ENCODE measurements at regions not wholly inside any gene's neighbourhood (a gene's known extent, or its start where the extent isn't known, plus 50 kb on each side); places are given as distances from the start of the nearest gene placed in this dataset.
"Not testable (repeated sequence)": the region's sequence is repeated elsewhere in the genome, so short reads cannot be mapped to it uniquely, and the experiment has no call there.

- no peak for DNase-seq
These were observed 197.0 kb upstream of the E2F8 start for GRCh38 chr11:19437760-19438159.

GRCh38 chr11:19436932-19437331 is 196.2 kb upstream of the E2F8 start:
- no peak for DNase-seq

DNA sequence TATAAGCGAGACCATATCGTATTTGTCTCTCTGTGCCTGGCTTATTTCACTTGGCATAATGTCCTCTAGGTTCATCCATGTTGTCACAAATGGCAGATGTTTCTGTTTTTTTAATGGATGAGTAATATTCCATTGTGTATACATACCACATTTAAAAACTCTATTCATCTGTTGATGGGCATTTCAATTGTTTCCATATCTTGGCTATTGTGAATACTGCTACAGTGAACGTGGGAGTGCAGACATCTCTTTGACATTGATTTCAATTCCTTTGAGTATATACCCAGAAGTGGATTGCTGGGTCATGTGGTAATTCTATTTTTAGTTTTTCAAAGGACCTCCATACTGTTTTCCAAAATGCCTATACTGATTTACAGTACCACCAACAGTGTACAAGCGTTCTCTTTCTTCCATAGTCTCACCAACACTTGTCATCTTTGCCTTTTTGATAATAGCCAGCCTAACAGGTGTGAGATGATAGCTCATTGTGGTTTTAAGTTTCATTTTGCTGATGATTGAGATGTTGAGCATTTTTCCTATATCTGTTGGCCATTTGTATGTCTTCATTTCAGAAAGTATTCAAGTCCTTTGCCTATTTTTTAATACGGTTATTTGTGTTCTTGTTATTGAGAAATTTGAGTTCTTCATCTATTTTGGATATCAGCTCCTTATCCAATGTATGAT is 194.7 kb upstream of the E2F8 start:
- DNase-seq = no peak

- no peak for DNase-seq
These were observed 193.0 kb upstream of the E2F8 start for GRCh38 chr11:19433791-19434190.

DNA sequence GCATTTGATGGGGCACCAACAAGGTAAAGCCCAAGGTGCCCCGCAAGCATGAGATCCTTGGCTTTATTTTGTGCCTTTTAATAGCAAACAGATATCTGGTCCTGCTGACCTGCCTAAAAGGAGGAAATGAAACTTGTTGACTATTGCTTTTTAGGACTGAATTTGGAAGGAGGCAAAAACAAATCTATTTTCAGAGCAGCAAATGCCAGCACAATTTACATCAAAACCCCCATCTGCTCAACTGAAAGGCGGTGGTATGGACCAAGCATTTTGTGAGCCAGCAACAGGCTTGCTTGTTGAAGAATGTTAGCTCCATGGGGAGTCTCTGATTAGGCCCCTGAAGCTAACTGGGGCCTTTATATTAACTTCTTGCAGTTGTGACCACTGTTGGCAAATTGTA is 192.6 kb upstream of the E2F8 start:
- DNase-seq = no peak

DNA sequence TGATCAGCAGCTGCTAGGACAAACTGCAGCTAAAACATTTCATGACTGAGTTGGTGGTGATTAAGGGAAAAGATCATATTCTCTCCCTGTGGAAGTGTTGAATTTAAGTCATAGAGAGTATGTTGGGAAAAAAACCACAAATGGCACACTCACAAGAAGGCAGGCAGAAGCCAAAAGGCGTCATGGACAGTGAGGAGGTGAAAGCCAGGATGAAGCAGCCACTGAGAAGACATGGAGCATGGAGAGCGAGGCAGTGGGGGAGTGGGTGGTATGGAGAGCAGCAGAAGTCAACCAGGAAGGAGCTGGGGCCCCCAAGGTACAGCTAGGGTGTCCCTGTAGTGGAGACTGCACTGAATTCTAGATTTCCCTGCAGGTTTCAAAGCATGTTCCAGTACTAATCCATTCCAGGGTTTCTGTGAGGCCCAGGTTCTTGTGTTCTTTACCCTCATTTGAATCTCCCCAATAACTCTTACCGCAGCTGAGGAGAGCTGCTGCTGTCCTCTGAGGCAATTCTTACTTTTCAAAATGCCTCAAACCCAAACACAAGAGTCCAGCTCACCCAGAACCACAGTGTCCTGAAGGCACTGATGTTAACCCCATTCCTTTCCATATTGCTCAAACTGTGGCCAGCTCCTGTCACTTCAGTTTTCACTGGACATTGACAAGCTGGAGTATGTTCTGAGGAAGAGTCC is 191.8 kb upstream of the E2F8 start:
- DNase-seq = no peak

DNA sequence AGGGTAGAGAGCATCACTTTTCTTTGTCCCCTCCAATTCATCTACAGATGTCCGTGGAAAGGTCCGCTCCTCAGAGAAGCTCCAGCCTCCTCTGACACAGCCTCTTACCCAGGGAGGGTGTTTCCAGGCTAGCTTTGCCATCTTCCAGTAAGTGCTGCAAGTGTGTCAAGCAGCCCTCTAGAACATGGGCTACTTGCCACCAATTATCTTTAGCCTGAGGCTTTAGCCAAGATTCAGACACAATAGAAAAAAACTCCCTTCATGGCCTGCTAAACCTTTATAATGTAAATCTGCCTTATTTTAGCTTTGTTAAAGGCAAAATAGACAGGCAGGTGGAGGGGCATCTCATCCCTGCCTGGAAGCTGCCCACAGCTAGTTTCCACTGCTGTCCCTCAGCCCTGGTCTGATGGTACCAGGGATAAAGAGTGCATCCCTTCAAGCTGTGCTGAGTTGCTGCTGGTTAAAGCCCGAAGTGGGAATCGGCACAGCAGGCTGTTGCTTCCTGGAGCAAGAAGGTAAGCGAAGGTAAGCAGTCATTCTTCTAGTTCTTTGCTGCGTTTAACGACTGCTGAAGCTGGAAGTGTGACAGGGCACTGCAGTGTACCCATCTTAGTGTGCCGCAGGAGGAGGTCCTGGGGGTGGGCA is 190.1 kb upstream of the E2F8 start:
- peak in 2 of 58 donors; percentile 12 for DNase-seq

DNA sequence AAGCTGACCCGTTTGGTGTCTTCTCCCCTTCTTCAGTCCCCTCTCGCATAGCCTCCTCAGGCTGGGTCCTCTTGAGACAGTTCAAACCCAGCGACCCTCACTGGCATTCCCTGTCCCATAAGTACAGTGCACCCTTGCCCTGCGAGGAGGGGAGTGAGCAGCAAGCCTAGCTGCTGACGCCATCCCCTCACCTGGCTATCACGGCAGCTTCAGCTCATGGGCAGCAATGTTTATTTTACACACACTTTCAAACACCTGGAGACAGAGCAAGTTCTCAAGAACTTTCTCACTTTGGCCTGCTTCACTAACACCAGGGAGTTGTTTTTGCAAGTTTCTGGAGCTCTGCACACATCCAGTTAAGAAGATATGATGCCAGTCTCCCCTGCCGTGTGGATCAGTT is 189.6 kb upstream of the E2F8 start:
- no peak for DNase-seq

DNA sequence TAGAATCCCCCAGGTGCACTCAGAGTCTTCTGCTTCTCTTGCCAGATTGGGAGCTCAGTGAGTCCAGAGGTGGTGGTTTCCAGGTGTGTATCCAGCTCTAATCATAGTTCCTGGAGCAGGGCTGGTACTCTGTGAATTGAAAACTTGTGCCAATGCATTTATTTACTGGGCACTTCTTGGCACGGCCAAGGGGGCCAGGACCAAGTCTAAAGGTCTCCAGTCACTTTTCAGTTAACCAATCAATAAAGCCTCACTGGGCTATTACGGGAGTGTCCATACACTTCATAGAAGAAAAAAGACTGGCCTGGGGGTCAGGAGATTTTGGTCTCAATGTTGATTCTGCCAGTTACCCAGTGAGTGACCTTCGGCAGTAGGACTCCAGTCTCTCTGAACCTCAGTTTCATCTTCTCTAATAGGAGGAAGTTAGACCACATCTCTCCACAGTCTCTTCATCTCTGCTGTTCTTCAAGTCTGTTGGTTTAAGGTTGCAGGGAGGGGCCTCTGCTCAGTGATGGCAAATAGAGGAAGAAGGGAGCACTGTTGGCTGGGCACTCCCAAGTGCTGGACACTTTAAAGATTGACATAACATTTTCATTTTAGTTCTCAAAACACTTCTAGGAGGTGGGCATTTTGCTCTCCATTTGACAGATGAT is 188.5 kb upstream of the E2F8 start:
- DNase-seq = no peak

- no peak for DNase-seq
These were observed 187.7 kb upstream of the E2F8 start for GRCh38 chr11:19428206-19429002.

GRCh38 chr11:19426756-19427403 is 186.1 kb upstream of the E2F8 start:
- DNase-seq = no peak

DNA sequence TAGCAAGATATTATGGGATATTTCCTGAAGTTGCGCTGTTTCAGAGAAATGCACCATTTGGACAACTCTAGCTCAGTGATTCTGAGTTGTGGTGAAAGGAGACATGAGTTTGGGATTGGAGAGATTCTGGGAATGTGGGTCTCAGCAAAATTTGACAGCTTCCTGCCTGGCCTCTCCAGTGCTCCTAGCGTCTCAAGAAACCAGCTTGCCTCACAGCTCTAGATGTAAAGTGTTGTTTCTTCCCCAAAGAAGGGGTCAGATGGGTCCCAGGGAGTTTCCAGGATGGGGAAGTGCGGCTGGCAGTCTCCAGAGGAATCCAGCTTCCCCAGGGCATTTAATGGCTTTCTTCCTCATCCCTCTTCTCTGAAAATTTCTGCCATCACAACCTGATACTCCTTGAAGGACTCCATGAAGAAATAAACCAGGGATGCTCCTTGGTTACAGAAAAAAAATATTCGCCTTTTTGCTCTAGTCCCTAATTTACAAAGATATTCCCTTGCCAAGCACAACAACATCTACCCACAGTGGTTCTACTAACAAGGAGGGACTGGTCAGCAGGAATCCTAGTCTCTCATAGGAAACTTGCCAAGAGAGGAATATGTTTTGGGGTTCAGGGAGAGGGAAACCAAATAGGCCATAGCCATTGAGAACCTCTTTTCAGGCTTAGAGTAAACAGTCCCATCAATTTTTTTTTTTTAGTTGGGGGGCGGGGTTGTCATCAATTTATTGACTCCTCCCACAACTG is 185.4 kb upstream of the E2F8 start:
- DNase-seq = no peak

DNA sequence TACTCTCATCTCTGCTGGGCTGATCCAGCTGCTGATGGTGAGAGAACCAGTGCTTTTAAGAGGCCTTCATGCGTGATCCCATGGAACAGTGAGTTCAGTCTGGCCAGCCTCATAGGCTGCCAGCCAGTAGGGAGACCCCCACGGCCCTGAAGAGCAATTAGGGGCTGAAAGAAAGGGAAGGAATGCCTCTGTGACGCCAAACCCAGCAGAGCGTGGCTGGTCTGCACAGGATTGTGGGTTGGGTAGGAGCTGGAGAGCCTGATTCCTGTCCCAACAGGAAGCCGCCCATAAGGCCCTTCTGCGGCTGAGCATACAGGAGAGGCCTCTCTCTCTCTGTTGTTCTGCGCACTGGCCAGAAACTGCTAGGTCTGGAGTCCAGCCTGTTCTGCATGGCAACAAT is 181.5 kb upstream of the E2F8 start:
- peak in 3 of 58 donors; percentile 15 to 24 (median 23) for DNase-seq

DNA sequence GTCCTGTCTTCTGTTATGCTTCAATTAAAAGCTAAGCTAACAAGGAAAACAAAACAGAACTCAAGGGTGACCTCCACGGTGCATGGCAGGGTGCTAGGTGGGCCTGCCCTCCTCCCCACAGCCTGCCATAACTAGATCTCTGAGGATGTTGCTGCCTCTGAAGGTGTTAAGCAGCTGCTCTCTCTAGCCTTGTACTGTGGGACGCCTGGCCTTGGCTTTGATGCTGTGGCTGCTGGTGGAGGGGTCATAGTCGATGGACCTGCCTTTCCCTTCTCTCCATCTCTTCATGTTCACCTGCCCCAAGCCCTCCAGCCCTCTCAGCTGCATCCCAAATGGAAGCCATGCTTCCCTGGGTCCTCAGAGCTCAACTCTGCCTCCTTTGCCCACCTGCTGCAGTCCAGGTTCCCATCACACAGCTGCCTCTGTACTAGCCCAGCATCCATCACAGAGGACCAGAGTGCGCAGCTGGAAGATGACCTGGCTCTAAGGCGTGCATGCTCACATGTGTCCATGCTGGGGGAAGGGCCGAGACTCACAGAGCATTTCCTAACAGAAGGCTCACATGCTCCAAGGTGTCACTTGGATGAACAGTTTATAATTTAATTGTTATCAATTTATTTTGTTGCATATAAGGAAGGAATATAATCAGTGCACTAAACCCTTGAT is 180.3 kb upstream of the E2F8 start:
- no peak for DNase-seq

DNA sequence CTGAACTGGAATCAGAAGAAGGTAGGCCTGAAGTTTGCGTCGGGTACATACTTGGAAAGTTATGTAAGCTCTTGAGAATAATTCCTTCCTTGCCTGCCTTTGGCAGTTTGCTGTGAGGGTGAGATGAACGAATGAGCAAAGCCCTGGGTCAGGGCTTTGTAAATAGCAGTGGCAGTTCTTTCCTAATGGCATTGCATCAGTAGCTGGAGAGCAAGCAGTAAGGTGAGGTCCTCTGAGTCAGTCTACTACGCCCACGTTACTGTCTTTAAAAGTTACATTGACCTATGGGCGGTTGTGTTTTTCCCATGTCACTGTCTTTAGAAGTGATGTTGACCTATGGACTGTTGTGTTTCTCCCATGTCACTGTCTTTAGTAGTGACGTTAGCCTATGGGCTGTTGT is 179.1 kb upstream of the E2F8 start:
- DNase-seq = no peak

GRCh38 chr11:19419021-19419750 is 178.4 kb upstream of the E2F8 start:
- no peak for DNase-seq

DNA sequence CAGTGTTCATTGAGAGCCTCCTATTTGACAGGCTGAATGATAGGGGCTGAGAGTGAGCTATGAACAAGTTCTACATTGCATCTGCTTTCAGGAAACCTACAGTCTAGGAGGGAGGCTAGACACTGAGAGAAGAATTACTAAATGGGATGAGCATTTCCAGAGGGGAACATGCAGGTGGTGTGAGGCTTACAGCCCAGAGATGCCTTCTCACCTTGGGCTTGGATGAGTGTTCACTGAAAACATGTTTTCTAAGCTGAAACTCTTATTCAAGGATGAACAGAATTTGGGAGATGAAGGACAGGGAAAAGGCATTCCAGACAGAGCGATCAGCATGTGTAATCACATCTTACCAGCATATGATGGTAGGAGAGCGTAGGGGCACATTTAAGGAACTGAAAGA is 177.5 kb upstream of the E2F8 start:
- DNase-seq = no peak

- not testable (repeated sequence) for DNase-seq
These were observed 171.3 kb upstream of the E2F8 start for GRCh38 chr11:19412070-19412469.

DNA sequence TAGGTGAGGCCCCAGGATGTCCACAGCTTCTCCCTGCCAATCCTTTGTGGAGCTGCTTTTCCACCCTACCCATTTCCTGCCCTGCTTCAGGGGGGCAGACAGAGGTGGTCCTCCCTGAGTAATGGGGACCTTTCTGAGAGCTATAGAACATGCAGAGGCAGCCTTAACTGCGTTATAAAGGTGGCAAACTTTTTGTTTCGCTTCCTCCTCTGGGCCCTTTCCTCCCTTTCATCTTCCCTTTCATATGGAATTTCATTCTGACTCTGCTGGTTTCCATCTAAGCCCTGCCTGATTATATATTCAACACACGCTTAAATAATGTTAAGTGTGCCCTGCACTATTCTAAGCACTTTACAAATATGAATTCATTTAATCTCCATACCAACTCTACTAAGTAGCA is 169.3 kb upstream of the E2F8 start:
- no peak for DNase-seq
